T47D (cell line): ENCODE measurements at regions not wholly inside any gene's neighbourhood (a gene's known extent, or its start where the extent isn't known, plus 50 kb on each side); places are given as distances from the start of the nearest gene placed in this dataset.

Experiments
- DNase-seq, 2 experiments: peaks; one replicate each; pipeline versions ENCODE4 v3.0.0 to v3.0.0-alpha.2; 2011 to 2012; ENCODE audit warnings: low read depth in 1 of 2, low spot score in 1 of 2
- JUND ChIP-seq: IDR thresholded peaks from 2 replicates; pipeline ENCODE4 v1.6.1; 2012; ENCODE audit warnings: low read depth
- in situ Hi-C: cut with HindIII; loops from 2 replicates; pipeline ENCODE4 v1.10.0; 2016; ENCODE audit warnings: low sequenced_read_pairs, low pct_unique_long_range_greater_than_20kb

GRCh38 chr6:151671195-151671594, 136.3 kb upstream of the ESR1 start:
- in situ Hi-C loops = no loop called here
- no peak for DNase-seq
- no peak for TF ChIP-seq JUND

GRCh38 chr6:151674578-151674977, 132.9 kb upstream of the ESR1 start:
- no peak for DNase-seq
- in situ Hi-C loops = no loop called here
- TF ChIP-seq JUND = no peak

- TF ChIP-seq JUND = no peak
- in situ Hi-C loops = no loop called here
- peak; percentile 43 to 89 for DNase-seq
Measured at GRCh38 chr6:151675746-151676459, 131.6 kb upstream of the ESR1 start.

GRCh38 chr6:151676460-151676945, 131.0 kb upstream of the ESR1 start:
- in situ Hi-C loops = no loop called here
- no peak for DNase-seq
- TF ChIP-seq JUND = no peak

- no peak for TF ChIP-seq JUND
- in situ Hi-C loops = no loop called here
- peak in 1 of 2 experiments; percentile 56 for DNase-seq
Measured at GRCh38 chr6:151677404-151677803, 130.1 kb upstream of the ESR1 start.

- in situ Hi-C loops = no loop called here
- TF ChIP-seq JUND = no peak
- DNase-seq = no peak
Measured at GRCh38 chr6:151679081-151679480, 128.4 kb upstream of the ESR1 start.

GRCh38 chr6:151679941-151680340, 127.5 kb upstream of the ESR1 start:
- DNase-seq = no peak
- in situ Hi-C loops = no loop called here
- TF ChIP-seq JUND = no peak

- peak in 1 of 2 experiments; percentile 68 for DNase-seq
- in situ Hi-C loops = no loop called here
- no peak for TF ChIP-seq JUND
Measured at GRCh38 chr6:151680846-151681432, 126.5 kb upstream of the ESR1 start.

- in situ Hi-C loops = no loop called here
- no peak for TF ChIP-seq JUND
- no peak for DNase-seq
Measured at GRCh38 chr6:151681433-151682059, 125.9 kb upstream of the ESR1 start.

- TF ChIP-seq JUND = no peak
- DNase-seq = no peak
- in situ Hi-C loops = no loop called here
Measured at GRCh38 chr6:151682251-151682650, 125.2 kb upstream of the ESR1 start.

- TF ChIP-seq JUND = no peak
- no peak for DNase-seq
- in situ Hi-C loops = no loop called here
Measured at GRCh38 chr6:151682922-151683321, 124.6 kb upstream of the ESR1 start.

- TF ChIP-seq JUND = no peak
- in situ Hi-C loops = no loop called here
- DNase-seq = no peak
Measured at GRCh38 chr6:151683381-151683780, 124.1 kb upstream of the ESR1 start.
